H1 (cell line): ENCODE measurements at regions not wholly inside any gene's neighbourhood (a gene's known extent, or its start where the extent isn't known, plus 50 kb on each side); places are given as distances from the start of the nearest gene placed in this dataset.

ENCODE experiments used
- EGR1 ChIP-seq: IDR thresholded peaks from 2 replicates; pipeline ENCODE4 v1.6.1; 2011; ENCODE audit warnings: low read depth, low read length, borderline replicate concordance
- EZH2 ChIP-seq: fragments of 200-600 bp; sonication (generic); IDR thresholded peaks from 2 replicates; pipeline ENCODE4 v1.7.1; 2012; ENCODE audit warnings: low read depth, mild to moderate bottlenecking, moderate library complexity, low read length, inconsistent platforms; ENCODE audit not compliant: severe bottlenecking
- JUN ChIP-seq: IDR thresholded peaks from 2 replicates; pipeline ENCODE4 v1.6.1; 2011; ENCODE audit warnings: low read depth, mild to moderate bottlenecking, improper control_type of control experiment, low read length
- KDM1A ChIP-seq: fragments of 200-600, 300-600 bp; sonication (generic); IDR thresholded peaks from 2 replicates; pipeline ENCODE4 v1.7.1; 2016; ENCODE audit warnings: mild to moderate bottlenecking, low read length, borderline replicate concordance
- KDM4A ChIP-seq: IDR thresholded peaks from one replicate; pipeline ENCODE4 v1.7.1; 2012; ENCODE audit warnings: low read depth, mild to moderate bottlenecking, moderate library complexity, low read length, inconsistent platforms; ENCODE audit not compliant: severe bottlenecking
- NRF1 ChIP-seq: IDR thresholded peaks from 2 replicates; pipeline ENCODE4 v1.6.1; 2011; ENCODE audit warnings: mild to moderate bottlenecking, low read depth, low read length, improper control_type of control experiment
- POLR2A ChIP-seq, 2 experiments: IDR thresholded peaks; 1 replicate in 1 of 2; 2 replicates in 1 of 2; pipeline ENCODE4 v1.6.1; 2011; ENCODE audit warnings: low read depth in 2 of 2, low read length in 2 of 2, mild to moderate bottlenecking in 2 of 2; ENCODE audit errors: control extremely low read depth in 1 of 2
- POLR2AphosphoS5 ChIP-seq: IDR thresholded peaks from 2 replicates; pipeline ENCODE4 v1.6.1; 2011; ENCODE audit warnings: low read depth, low read length
- SIX5 ChIP-seq: IDR thresholded peaks from 2 replicates; pipeline ENCODE4 v1.6.1; 2011; ENCODE audit warnings: mild to moderate bottlenecking, low read depth, low read length
- SRF ChIP-seq: IDR thresholded peaks from 2 replicates; pipeline ENCODE4 v1.6.1; 2011; ENCODE audit warnings: mild to moderate bottlenecking, low read depth, low read length, moderate library complexity
- YY1 ChIP-seq: IDR thresholded peaks from 2 replicates; pipeline ENCODE4 v1.6.1; 2011; ENCODE audit warnings: low read depth, mild to moderate bottlenecking, low read length
- TF ChIP-seq, protein P1 (sequence below), 3 experiments: IDR thresholded peaks; 1 replicate in 2 of 3; 2 replicates in 1 of 3; pipeline versions ENCODE4 v1.5.1 to v1.6.1; 2011; ENCODE audit warnings: low read length in 3 of 3, mild to moderate bottlenecking in 3 of 3, inconsistent platforms in 2 of 3, low read depth in 1 of 3, moderate library complexity in 1 of 3; ENCODE audit not compliant: insufficient read depth in 1 of 3; ENCODE audit errors: control extremely low read depth in 1 of 3
- TF ChIP-seq, protein P2 (sequence below): IDR thresholded peaks from 2 replicates; pipeline ENCODE4 v1.6.1; 2012; ENCODE audit warnings: inconsistent platforms

- TF ChIP-seq JUN (no peak), POLR2AphosphoS5 (no peak), SIX5 (no peak), NRF1 (no peak), POLR2A (IDR thresholded peaks at IDR 0.05; ENCODE audit: control extremely low read depth in 1 of 2, low read depth in 2 of 2, low read length in 2 of 2) (no peak), YY1 (no peak), SRF (no peak), EZH2 (no peak), KDM4A (no peak), EGR1 (no peak), KDM1A (no peak)
- TF ChIP-seq, protein P1, sequence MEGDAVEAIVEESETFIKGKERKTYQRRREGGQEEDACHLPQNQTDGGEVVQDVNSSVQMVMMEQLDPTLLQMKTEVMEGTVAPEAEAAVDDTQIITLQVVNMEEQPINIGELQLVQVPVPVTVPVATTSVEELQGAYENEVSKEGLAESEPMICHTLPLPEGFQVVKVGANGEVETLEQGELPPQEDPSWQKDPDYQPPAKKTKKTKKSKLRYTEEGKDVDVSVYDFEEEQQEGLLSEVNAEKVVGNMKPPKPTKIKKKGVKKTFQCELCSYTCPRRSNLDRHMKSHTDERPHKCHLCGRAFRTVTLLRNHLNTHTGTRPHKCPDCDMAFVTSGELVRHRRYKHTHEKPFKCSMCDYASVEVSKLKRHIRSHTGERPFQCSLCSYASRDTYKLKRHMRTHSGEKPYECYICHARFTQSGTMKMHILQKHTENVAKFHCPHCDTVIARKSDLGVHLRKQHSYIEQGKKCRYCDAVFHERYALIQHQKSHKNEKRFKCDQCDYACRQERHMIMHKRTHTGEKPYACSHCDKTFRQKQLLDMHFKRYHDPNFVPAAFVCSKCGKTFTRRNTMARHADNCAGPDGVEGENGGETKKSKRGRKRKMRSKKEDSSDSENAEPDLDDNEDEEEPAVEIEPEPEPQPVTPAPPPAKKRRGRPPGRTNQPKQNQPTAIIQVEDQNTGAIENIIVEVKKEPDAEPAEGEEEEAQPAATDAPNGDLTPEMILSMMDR (IDR thresholded peaks at IDR 0.05; ENCODE audit: control extremely low read depth in 1 of 3, insufficient read depth in 1 of 3, low read depth in 1 of 3, low read length in 3 of 3), result no peak
- TF ChIP-seq, protein P2, sequence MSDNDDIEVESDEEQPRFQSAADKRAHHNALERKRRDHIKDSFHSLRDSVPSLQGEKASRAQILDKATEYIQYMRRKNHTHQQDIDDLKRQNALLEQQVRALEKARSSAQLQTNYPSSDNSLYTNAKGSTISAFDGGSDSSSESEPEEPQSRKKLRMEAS, result peak; percentile 74
These were observed 415.0 kb upstream of the ESRRG start for GRCh38 chr1:217138173-217138765.
